OCI-LY1 (cell line): ENCODE measurements at regions not wholly inside any gene's neighbourhood (a gene's known extent, or its start where the extent isn't known, plus 50 kb on each side); places are given as distances from the start of the nearest gene placed in this dataset.

Experiments
- H2AFZ ChIP-seq: fragments of 200-600 bp; sonication (generic), shearing (Covaris generic); 2 replicates; pipeline ENCODE4 v1.6.0; 2014; ENCODE audit warnings: antibody characterized with exemption, mild to moderate bottlenecking, low read length
- H3F3A ChIP-seq: fragments of 200-600 bp; sonication (generic), shearing (Covaris generic); 2 replicates; pipeline ENCODE4 v1.6.0; 2014; ENCODE audit warnings: mild to moderate bottlenecking, antibody characterized with exemption, low read length, moderate library complexity; ENCODE audit not compliant: insufficient read depth
- H3K27ac ChIP-seq: fragments of 200-600 bp; sonication (generic); 2 replicates; pipeline ENCODE4 v1.5.1; 2014; ENCODE audit warnings: low read length, mixed run types, mild to moderate bottlenecking, low read depth; ENCODE audit not compliant: poor library complexity, severe bottlenecking
- H3K27me3 ChIP-seq: fragments of 200-600 bp; sonication (generic); 2 replicates; pipeline ENCODE4 v1.6.0; 2014; ENCODE audit warnings: antibody characterized with exemption, mild to moderate bottlenecking, low read length, moderate library complexity; ENCODE audit not compliant: insufficient read depth
- H3K36me3 ChIP-seq: fragments of 200-600 bp; sonication (generic); 2 replicates; pipeline ENCODE4 v1.6.1; 2014; ENCODE audit warnings: mild to moderate bottlenecking, antibody characterized with exemption, low read length, moderate library complexity, mixed read lengths; ENCODE audit not compliant: insufficient read depth
- H3K4me1 ChIP-seq: fragments of 200-600 bp; sonication (generic); 2 replicates; pipeline ENCODE4 v1.5.1; 2014; ENCODE audit warnings: mild to moderate bottlenecking, low read length, moderate library complexity; ENCODE audit not compliant: insufficient read depth, severe bottlenecking
- H3K4me2 ChIP-seq: fragments of 200-600 bp; sonication (generic), shearing (Covaris generic); 2 replicates; pipeline ENCODE4 v1.6.1; 2014; ENCODE audit warnings: low read length
- H3K4me3 ChIP-seq: fragments of 200-600 bp; sonication (generic); 2 replicates; pipeline ENCODE4 v1.5.1; 2014; ENCODE audit warnings: low read length, low read depth, mild to moderate bottlenecking, mixed read lengths; ENCODE audit not compliant: poor library complexity, severe bottlenecking
- H3K79me2 ChIP-seq: fragments of 200-600 bp; shearing (Covaris generic); 2 replicates; pipeline ENCODE4 v1.6.1; 2016; ENCODE audit warnings: mixed run types, low read length, mixed read lengths; ENCODE audit not compliant: insufficient read depth
- H3K9ac ChIP-seq: fragments of 200-600 bp; sonication (generic), shearing (Covaris generic); 2 replicates; pipeline ENCODE4 v1.6.1; 2014; ENCODE audit warnings: mild to moderate bottlenecking, low read length, mixed read lengths
- H3K9me2 ChIP-seq: fragments of 200-600 bp; sonication (generic), shearing (Covaris generic); 2 replicates; pipeline ENCODE4 v1.6.1; 2014; ENCODE audit warnings: low read depth, mild to moderate bottlenecking, low read length, mixed read lengths
- H3K9me3 ChIP-seq: fragments of 200-600 bp; shearing (Covaris generic); 2 replicates; pipeline ENCODE4 v1.6.1; 2014; ENCODE audit warnings: low read length, mixed read lengths
- H4K20me1 ChIP-seq: fragments of 200-600 bp; sonication (generic), shearing (Covaris generic); 2 replicates; pipeline ENCODE4 v1.6.0; 2016; ENCODE audit warnings: mild to moderate bottlenecking, low read length; ENCODE audit not compliant: insufficient read depth
- CTCF ChIP-seq: fragments of 200-600 bp; sonication (generic), shearing (Covaris generic); IDR thresholded peaks from 2 replicates; pipeline ENCODE4 v1.5.1; 2017; ENCODE audit warnings: mild to moderate bottlenecking, antibody characterized with exemption, low read length, moderate library complexity, mixed read lengths
- EZH2 ChIP-seq: fragments of 200-600 bp; sonication (generic), shearing (Covaris generic); IDR thresholded peaks from 2 replicates; pipeline ENCODE4 v1.8.0; 2017; ENCODE audit warnings: borderline replicate concordance, mixed run types, mild to moderate bottlenecking, antibody characterized with exemption, low read length, moderate library complexity, mixed read lengths

DNA sequence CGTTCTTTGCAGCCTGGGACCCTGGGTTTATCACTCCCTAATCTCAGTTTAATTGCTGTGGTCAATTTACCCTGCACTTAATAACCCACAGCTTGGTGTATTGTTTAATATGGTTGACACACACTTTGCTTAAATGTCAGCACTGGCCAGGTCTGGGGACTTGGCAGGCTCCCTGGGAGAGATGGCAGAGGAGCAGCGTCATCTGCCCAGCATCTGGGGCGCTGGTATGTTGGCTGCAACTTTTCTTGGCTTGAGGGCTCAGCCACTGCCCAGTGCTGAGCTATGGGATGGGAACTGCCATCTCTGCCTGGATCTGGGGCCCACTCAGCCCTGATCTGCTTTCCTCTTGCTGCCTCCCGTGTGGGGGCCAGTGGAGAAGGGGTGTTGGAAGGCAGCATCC lies 115.7 kb upstream of the IRX3 start:
- Histone ChIP-seq H3K79me2 (no peaks in the 10 kb centered on the region), H3K9me3 (no peaks in the 10 kb centered on the region), H3K9ac (no peak overlapping the region), H4K20me1 (no peaks in the 10 kb centered on the region), H2AFZ (no peak overlapping the region), H3F3A (no peaks in the 10 kb centered on the region), H3K4me2 (no peak overlapping the region), H3K9me2 (no peaks in the 10 kb centered on the region), H3K27me3 (0 out of 2 replicates have a peak, but pooled peaks cover 4% of the 10 kb centered on the region), H3K27ac (no peak overlapping the region), H3K36me3 (no peaks in the 10 kb centered on the region), H3K4me3 (no peak overlapping the region), H3K4me1 (no peaks in the 10 kb centered on the region)
- no peak for TF ChIP-seq EZH2
- TF ChIP-seq CTCF = no peak

- H3F3A ChIP-seq = no peaks in the 10 kb centered on the region
- TF ChIP-seq EZH2 (no peak), CTCF (no peak)
- H3K27me3 ChIP-seq = 0 out of 2 replicates have a peak, but pooled peaks cover 4% of the 10 kb centered on the region
- H3K36me3 ChIP-seq = no peaks in the 10 kb centered on the region
- no peaks in the 10 kb centered on the region for H4K20me1 ChIP-seq
- no peaks in the 10 kb centered on the region for H3K79me2 ChIP-seq
- H3K9me3 ChIP-seq = no peaks in the 10 kb centered on the region
- no peak overlapping the region for H3K4me2 ChIP-seq
- no peaks in the 10 kb centered on the region for H3K4me1 ChIP-seq
- no peaks in the 10 kb centered on the region for H3K9me2 ChIP-seq
- H2AFZ ChIP-seq = no peak overlapping the region
- H3K9ac ChIP-seq = no peak overlapping the region
- H3K4me3 ChIP-seq = no peak overlapping the region
- no peak overlapping the region for H3K27ac ChIP-seq
These were observed 113.7 kb upstream of the IRX3 start for GRCh38 chr16:54400261-54400660.

DNA sequence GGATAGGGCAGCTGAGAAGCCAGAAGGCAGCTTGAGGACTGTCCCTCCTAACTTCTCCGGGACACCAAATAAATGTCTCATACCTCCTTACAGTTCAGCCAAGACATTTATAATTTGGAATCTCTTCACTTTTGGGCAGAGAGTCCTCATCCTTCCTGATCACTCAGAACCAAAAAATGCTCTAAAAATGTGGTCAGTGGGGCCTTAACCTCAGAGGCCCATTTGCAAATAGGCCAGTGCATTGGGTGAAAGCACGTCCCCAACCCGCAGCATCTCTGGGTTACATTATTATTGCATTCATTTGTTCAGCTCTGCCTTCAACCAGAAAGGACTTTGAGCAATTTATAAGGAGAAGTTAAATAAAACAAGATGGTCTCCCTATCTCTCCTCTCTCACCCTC lies 112.4 kb upstream of the IRX3 start:
- H3K36me3 ChIP-seq = no peaks in the 10 kb centered on the region
- H3K9me3 ChIP-seq = no peaks in the 10 kb centered on the region
- no peak overlapping the region for H3K4me2 ChIP-seq
- TF ChIP-seq EZH2 = no peak
- no peak for TF ChIP-seq CTCF
- no peaks in the 10 kb centered on the region for H3K4me1 ChIP-seq
- no peak overlapping the region for H3K9ac ChIP-seq
- no peaks in the 10 kb centered on the region for H3F3A ChIP-seq
- no peaks in the 10 kb centered on the region for H4K20me1 ChIP-seq
- H3K27me3 ChIP-seq = no peaks in the 10 kb centered on the region
- no peak overlapping the region for H2AFZ ChIP-seq
- no peak overlapping the region for H3K27ac ChIP-seq
- no peaks in the 10 kb centered on the region for H3K79me2 ChIP-seq
- H3K9me2 ChIP-seq = no peaks in the 10 kb centered on the region
- no peak overlapping the region for H3K4me3 ChIP-seq
